Endodermal cell (in vitro differentiated cells): ENCODE measurements at regions not wholly inside any gene's neighbourhood (a gene's known extent, or its start where the extent isn't known, plus 50 kb on each side); places are given as distances from the start of the nearest gene placed in this dataset.

Experiments used
- DNase-seq: peaks from one replicate; pipeline ENCODE4 v3.0.0-alpha.2; 2017
- H3K27ac ChIP-seq: 2 replicates; pipeline ENCODE4 v1.5.1; 2013; ENCODE audit warnings: mild to moderate bottlenecking, low read depth, low read length, moderate library complexity
- H3K27me3 ChIP-seq: 2 replicates; pipeline ENCODE4 v1.6.1; 2013; ENCODE audit warnings: mild to moderate bottlenecking, low read length, moderate library complexity; ENCODE audit not compliant: insufficient read depth, control insufficient read depth, poor library complexity, severe bottlenecking
- H3K36me3 ChIP-seq: 2 replicates; pipeline ENCODE4 v1.7.0; 2013; ENCODE audit warnings: mild to moderate bottlenecking, low read length, moderate library complexity; ENCODE audit not compliant: control insufficient read depth, insufficient read depth
- H3K4me1 ChIP-seq: one replicate; pipeline ENCODE4 v1.7.0; 2013; ENCODE audit warnings: low read length; ENCODE audit not compliant: control insufficient read depth, insufficient read depth
- H3K4me3 ChIP-seq: 2 replicates; pipeline ENCODE4 v1.5.1; 2013; ENCODE audit warnings: mild to moderate bottlenecking, low read length, moderate library complexity
- H3K9ac ChIP-seq: 2 replicates; pipeline ENCODE4 v1.6.1; 2013; ENCODE audit warnings: mild to moderate bottlenecking, low read length, moderate library complexity; ENCODE audit not compliant: poor library complexity, severe bottlenecking; ENCODE audit errors: extremely low read depth
- H3K9me3 ChIP-seq: 2 replicates; pipeline ENCODE4 v1.6.1; 2013; ENCODE audit warnings: mild to moderate bottlenecking, low read length, moderate library complexity; ENCODE audit not compliant: control insufficient read depth
- H3K27ac Mint-ChIP-seq: 2 replicates; pipeline ENCODE4 v1.8.0; 2020; ENCODE audit warnings: mixed read lengths
- H3K27me3 Mint-ChIP-seq: 2 replicates; pipeline ENCODE4 v1.8.0; 2021; ENCODE audit warnings: mild to moderate bottlenecking, mixed read lengths; ENCODE audit not compliant: insufficient read depth
- H3K36me3 Mint-ChIP-seq: 2 replicates; pipeline ENCODE4 v1.8.0; 2020; ENCODE audit warnings: low read depth, mixed read lengths
- H3K4me1 Mint-ChIP-seq: 2 replicates; pipeline ENCODE4 v1.8.0; 2020; ENCODE audit warnings: mixed read lengths
- H3K4me3 Mint-ChIP-seq: 2 replicates; pipeline ENCODE4 v1.8.0; 2020; ENCODE audit warnings: mild to moderate bottlenecking, moderate library complexity, mixed read lengths
- H3K9me3 Mint-ChIP-seq: 2 replicates; pipeline ENCODE4 v1.8.0; 2020; ENCODE audit warnings: mild to moderate bottlenecking, mixed read lengths
- CTCF ChIP-seq: fragments of 200-600 bp; sonication (generic); conservative IDR thresholded peaks from 2 replicates; pipeline ENCODE4 v1.5.0; 2021; ENCODE audit warnings: antibody characterized with exemption, mild to moderate bottlenecking
- WGBS, 2 experiments: methylation state at CpG; one replicate each; pipeline versions ENCODE4 v1.1.5 to v1.1.7; 2013; ENCODE audit warnings: missing lambda C conversion rate in 2 of 2, mixed read lengths in 1 of 2; ENCODE audit not compliant: insufficient coverage in 1 of 2, insufficient read length in 1 of 2; 5-methylcytosine and 5-hydroxymethylcytosine counted together

GRCh38 chr11:56911312-56911711 is 77.4 kb upstream of the OR5AK2 start:
- H3K4me1 ChIP-seq = no peaks in the 10 kb centered on the region
- no peaks in the 10 kb centered on the region for H3K27me3 ChIP-seq
- Mint-ChIP-seq H3K27me3 (no peaks in the 10 kb centered on the region), H3K9me3 (peaks cover 10% of the 10 kb centered on the region), H3K4me1 (no peaks in the 10 kb centered on the region), H3K4me3 (no peak overlapping the region), H3K36me3 (no peaks in the 10 kb centered on the region), H3K27ac (no peak overlapping the region)
- H3K9ac ChIP-seq = no peak overlapping the region
- H3K9me3 ChIP-seq = peaks cover 6% of the 10 kb centered on the region
- no peak overlapping the region for H3K27ac ChIP-seq
- no peak overlapping the region for H3K4me3 ChIP-seq
- TF ChIP-seq CTCF = no peak
- WGBS, 2 experiments = 84 to 88% methylated on average over 4 to 5 of the region's 5 CpGs
- DNase-seq = no peak
- H3K36me3 ChIP-seq = no peaks in the 10 kb centered on the region

- Mint-ChIP-seq H3K27ac (no peak overlapping the region), H3K4me1 (no peaks in the 10 kb centered on the region), H3K36me3 (no peaks in the 10 kb centered on the region), H3K27me3 (no peaks in the 10 kb centered on the region), H3K4me3 (no peak overlapping the region), H3K9me3 (peaks cover 10% of the 10 kb centered on the region)
- WGBS, 2 experiments = 91 to 94% methylated on average over 9 of the region's 9 CpGs
- Histone ChIP-seq H3K36me3 (no peaks in the 10 kb centered on the region), H3K9me3 (peaks cover 6% of the 10 kb centered on the region), H3K4me3 (no peak overlapping the region), H3K27ac (no peak overlapping the region), H3K27me3 (no peaks in the 10 kb centered on the region), H3K9ac (no peak overlapping the region), H3K4me1 (no peaks in the 10 kb centered on the region)
- no peak for TF ChIP-seq CTCF
- no peak for DNase-seq
These were observed 77.9 kb upstream of the OR5AK2 start for GRCh38 chr11:56910785-56911184.

GRCh38 chr11:56910046-56910773 is 78.5 kb upstream of the OR5AK2 start:
- H3K9ac ChIP-seq = no peak overlapping the region
- Mint-ChIP-seq H3K27ac (no peak overlapping the region), H3K36me3 (no peaks in the 10 kb centered on the region), H3K9me3 (peaks cover 10% of the 10 kb centered on the region), H3K27me3 (no peaks in the 10 kb centered on the region), H3K4me3 (no peak overlapping the region), H3K4me1 (no peaks in the 10 kb centered on the region)
- H3K27me3 ChIP-seq = no peaks in the 10 kb centered on the region
- no peak for DNase-seq
- no peaks in the 10 kb centered on the region for H3K36me3 ChIP-seq
- WGBS, 2 experiments = 90 to 91% methylated on average over 4 to 9 of the region's 10 CpGs
- H3K4me3 ChIP-seq = no peak overlapping the region
- H3K4me1 ChIP-seq = no peaks in the 10 kb centered on the region
- TF ChIP-seq CTCF = no peak
- H3K27ac ChIP-seq = no peak overlapping the region
- H3K9me3 ChIP-seq = peaks cover 6% of the 10 kb centered on the region
